Dedifferentiated amniotic fluid mesenchymal stem cell (primary cell): ENCODE measurements at regions not wholly inside any gene's neighbourhood (a gene's known extent, or its start where the extent isn't known, plus 50 kb on each side); places are given as distances from the start of the nearest gene placed in this dataset.

Experiments
- DNase-seq: peaks from one replicate; pipeline ENCODE4 v3.0.0-alpha.2; 2016; ENCODE audit errors: extremely low spot score

- no peak for DNase-seq
These were observed 422.6 kb downstream of the NUF2 start for GRCh38 chr1:163744301-163744887.

- DNase-seq: no peak
These were observed 423.4 kb downstream of the NUF2 start for GRCh38 chr1:163745204-163745603.

- DNase-seq: no peak
These were observed 425.5 kb downstream of the NUF2 start for GRCh38 chr1:163747261-163747660.

GRCh38 chr1:163747855-163748254, 426.1 kb downstream of the NUF2 start:
- DNase-seq: no peak

- peak; percentile 36 for DNase-seq
These were observed 437.4 kb downstream of the NUF2 start for GRCh38 chr1:163758977-163759670.

GRCh38 chr1:163761898-163762297, 440.1 kb downstream of the NUF2 start:
- no peak for DNase-seq

- no peak for DNase-seq
These were observed 444.6 kb downstream of the NUF2 start for GRCh38 chr1:163766257-163766918.

GRCh38 chr1:163768576-163768975, 446.8 kb downstream of the NUF2 start:
- DNase-seq: no peak

- no peak for DNase-seq
These were observed 448.5 kb downstream of the NUF2 start for GRCh38 chr1:163770265-163770664.

GRCh38 chr1:163771637-163772036, 449.9 kb downstream of the NUF2 start:
- no peak for DNase-seq

GRCh38 chr1:163772246-163772645, 450.5 kb downstream of the NUF2 start:
- no peak for DNase-seq

GRCh38 chr1:163773396-163773795, 451.6 kb downstream of the NUF2 start:
- DNase-seq: no peak

- DNase-seq: no peak
These were observed 452.7 kb downstream of the NUF2 start for GRCh38 chr1:163774401-163774945.

- no peak for DNase-seq
These were observed 453.3 kb downstream of the NUF2 start for GRCh38 chr1:163774978-163775620.

GRCh38 chr1:163777205-163777604, 455.5 kb downstream of the NUF2 start:
- no peak for DNase-seq

- no peak for DNase-seq
These were observed 459.4 kb downstream of the NUF2 start for GRCh38 chr1:163781146-163781545.

- DNase-seq: no peak
These were observed 464.2 kb downstream of the NUF2 start for GRCh38 chr1:163785868-163786405.

GRCh38 chr1:163789911-163790310, 468.2 kb downstream of the NUF2 start:
- no peak for DNase-seq

GRCh38 chr1:163794551-163794950, 472.8 kb downstream of the NUF2 start:
- DNase-seq: no peak

GRCh38 chr1:163796394-163796821, 474.7 kb downstream of the NUF2 start:
- DNase-seq: peak; percentile 40

GRCh38 chr1:163797816-163798215, 476.1 kb downstream of the NUF2 start:
- no peak for DNase-seq

- DNase-seq: no peak
These were observed 477.5 kb downstream of the NUF2 start for GRCh38 chr1:163799190-163799805.
